NCI-H226 (cell line): ENCODE measurements at regions not wholly inside any gene's neighbourhood (a gene's known extent, or its start where the extent isn't known, plus 50 kb on each side); places are given as distances from the start of the nearest gene placed in this dataset.

ENCODE experiments used
- DNase-seq: peaks from one replicate; pipeline ENCODE4 v3.0.0-alpha.2; 2015

DNA sequence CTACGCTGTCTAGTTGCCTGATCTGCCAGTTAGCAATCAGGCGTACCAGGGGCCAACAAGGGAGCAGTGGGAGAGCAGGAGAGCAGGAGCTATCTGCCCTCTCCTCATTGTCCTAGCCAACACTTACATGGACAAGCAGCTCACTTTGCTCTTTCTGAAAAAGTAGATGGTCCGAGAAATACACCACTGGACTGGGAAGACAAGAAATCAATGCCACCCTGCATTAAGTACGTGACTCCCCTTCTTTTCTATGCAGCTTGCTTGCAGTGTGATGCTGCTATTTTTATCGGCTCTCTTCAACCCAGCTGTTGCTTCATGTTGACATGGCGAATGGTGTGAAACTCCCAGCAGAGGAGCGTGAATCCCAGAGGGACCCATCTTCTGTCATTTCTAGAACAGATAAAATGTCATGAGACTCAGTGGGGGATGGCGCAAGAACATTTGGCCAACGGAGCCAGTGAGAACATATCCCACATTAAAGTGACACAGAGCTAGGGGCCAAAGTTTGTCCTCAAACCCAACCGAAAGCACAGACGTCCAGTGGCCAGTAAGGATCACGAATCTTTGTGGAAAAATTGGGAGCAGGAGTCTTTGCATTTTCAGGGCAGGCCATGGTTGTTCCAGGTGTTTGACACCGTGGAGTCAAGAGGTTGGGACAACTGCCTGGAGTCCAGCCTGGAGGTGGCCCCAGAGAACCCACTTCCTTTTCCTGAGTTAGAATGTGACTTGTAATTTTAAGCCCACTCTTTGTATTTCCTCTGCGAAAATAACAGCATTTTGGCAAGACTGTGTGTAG, 53.7 kb upstream of the MEF2A start:
- no peak for DNase-seq

DNA sequence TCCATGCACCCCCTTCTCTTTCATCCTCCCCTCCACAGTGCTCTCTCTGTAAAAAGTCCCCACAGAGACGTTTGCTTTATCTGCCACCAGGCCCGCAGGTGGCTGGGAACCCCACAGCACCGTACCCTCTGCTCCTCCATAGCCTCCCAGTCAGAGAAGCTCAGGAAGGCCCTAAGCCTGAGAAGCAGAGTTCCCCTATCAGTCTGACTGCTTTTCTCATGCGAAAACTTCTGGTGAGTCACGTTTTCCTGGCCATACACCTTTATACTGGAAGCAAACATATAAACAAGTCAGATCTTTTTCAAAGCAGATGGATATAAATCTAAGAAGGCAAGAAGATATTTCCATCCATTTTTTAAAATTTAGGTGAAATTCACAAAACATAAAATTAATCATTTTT, 51.5 kb upstream of the MEF2A start:
- DNase-seq: no peak
